Tibial nerve (tissue), 4 donors: ENCODE measurements at regions not wholly inside any gene's neighbourhood (a gene's known extent, or its start where the extent isn't known, plus 50 kb on each side); places are given as distances from the start of the nearest gene placed in this dataset.

Experiments used
- DNase-seq, 2 donors: peaks; one replicate each; pipeline ENCODE4 v3.0.0-alpha.2; 2019; ENCODE audit warnings: low spot score in 2 of 2
- H3K27ac ChIP-seq, 4 donors: fragments of 200-600 bp; sonication (generic) in 3 of 4; one replicate each; pipeline ENCODE4 v1.5.1; 2017 to 2019; ENCODE audit warnings: mild to moderate bottlenecking in 1 of 4
- H3K27me3 ChIP-seq, 2 donors: fragments of 200-600 bp; sonication (generic) in 1 of 2; one replicate each; pipeline versions ENCODE4 v1.5.1 to v1.6.0; 2017 to 2019
- H3K36me3 ChIP-seq, 3 donors: fragments of 200-600 bp; sonication (generic); one replicate each; pipeline ENCODE4 v1.5.1; 2018 to 2019
- H3K4me1 ChIP-seq, 4 donors: fragments of 200-600 bp; sonication (generic) in 3 of 4; one replicate each; pipeline ENCODE4 v1.5.1; 2017 to 2019
- H3K4me3 ChIP-seq, 4 donors: fragments of 200-600 bp; sonication (generic) in 3 of 4; one replicate each; pipeline ENCODE4 v1.5.1; 2017 to 2019; ENCODE audit warnings: mild to moderate bottlenecking in 1 of 4, moderate library complexity in 1 of 4
- H3K9me3 ChIP-seq, 4 donors: fragments of 200-600 bp; sonication (generic) in 3 of 4; one replicate each; pipeline ENCODE4 v1.5.1; 2017 to 2019
- CTCF ChIP-seq, 5 experiments: fragments of 200-600 bp in 3 of 5; fragments of 450-650 bp in 2 of 5; sonication (generic) in 3 of 5; IDR thresholded peaks; one replicate each; pipeline ENCODE4 v1.5.1; 2016 to 2019; ENCODE audit warnings: antibody characterized with exemption in 5 of 5, mild to moderate bottlenecking in 3 of 5, moderate library complexity in 2 of 5
- EP300 ChIP-seq, 2 donors: sonication (generic); formaldehyde crosslinking; IDR thresholded peaks; one replicate each; pipeline ENCODE4 v1.6.1; 2017; ENCODE audit warnings: antibody characterized with exemption in 2 of 2, mild to moderate bottlenecking in 1 of 2
- POLR2A ChIP-seq, 2 donors: fragments of 450-650 bp; IDR thresholded peaks; one replicate each; pipeline ENCODE4 v1.6.1; 2017; ENCODE audit warnings: antibody characterized with exemption in 2 of 2, mild to moderate bottlenecking in 2 of 2, moderate library complexity in 2 of 2
- WGBS, 2 donors: methylation state at CpG; one replicate each; pipeline ENCODE4 v1.1.5; 2018; 5-methylcytosine and 5-hydroxymethylcytosine counted together

GRCh38 chr1:82800721-82801120, 1000.0 kb downstream of the ADGRL2 start:
- 57 to 58% methylated on average over 2 of the region's 2 CpGs for WGBS, 2 donors

GRCh38 chr1:82799261-82799660, 998.5 kb downstream of the ADGRL2 start:
- no peaks in the 10 kb centered on the region for H3K9me3 ChIP-seq
- H3K27ac ChIP-seq: no peak overlapping the region
- WGBS, 2 donors: 87 to 95% methylated on average over 1 of the region's 1 CpG
- no peaks in the 10 kb centered on the region for H3K36me3 ChIP-seq
- no peaks in the 10 kb centered on the region for H3K27me3 ChIP-seq
- no peak for TF ChIP-seq POLR2A (IDR thresholded peaks at IDR 0.05)
- no peak for TF ChIP-seq CTCF (IDR thresholded peaks at IDR 0.05)
- TF ChIP-seq EP300 (IDR thresholded peaks at IDR 0.05): no peak
- H3K4me1 ChIP-seq: no peaks in the 10 kb centered on the region
- H3K4me3 ChIP-seq: no peak overlapping the region
- DNase-seq: no peak

More at GRCh38 chr1:82800721-82801120, 1000.0 kb downstream of the ADGRL2 start:
- Histone ChIP-seq H3K27me3 (no peaks in the 10 kb centered on the region), H3K9me3 (no peaks in the 10 kb centered on the region), H3K36me3 (no peaks in the 10 kb centered on the region), H3K4me3 (no peak overlapping the region), H3K27ac (no peak overlapping the region), H3K4me1 (no peaks in the 10 kb centered on the region)
- no peak for DNase-seq
- no peak for TF ChIP-seq POLR2A (IDR thresholded peaks at IDR 0.05)
- TF ChIP-seq CTCF (IDR thresholded peaks at IDR 0.05): no peak
- TF ChIP-seq EP300 (IDR thresholded peaks at IDR 0.05): no peak

GRCh38 chr1:82795508-82796149, 994.9 kb downstream of the ADGRL2 start:
- DNase-seq: no peak
- Histone ChIP-seq H3K36me3 (no peaks in the 10 kb centered on the region), H3K27ac (no peak overlapping the region), H3K9me3 (peaks cover 0 to 4% (median 0%) of the 10 kb centered on the region in 4 donors), H3K4me3 (no peak overlapping the region), H3K27me3 (no peaks in the 10 kb centered on the region), H3K4me1 (no peaks in the 10 kb centered on the region)
- no peak for TF ChIP-seq CTCF (IDR thresholded peaks at IDR 0.05)
- no peak for TF ChIP-seq POLR2A (IDR thresholded peaks at IDR 0.05)
- no peak for TF ChIP-seq EP300 (IDR thresholded peaks at IDR 0.05)
- 85 to 91% methylated on average over 3 of the region's 3 CpGs for WGBS, 2 donors

GRCh38 chr1:82792151-82792550, 991.4 kb downstream of the ADGRL2 start:
- H3K36me3 ChIP-seq: no peaks in the 10 kb centered on the region
- no peak overlapping the region for H3K4me3 ChIP-seq
- H3K4me1 ChIP-seq: no peaks in the 10 kb centered on the region
- no peak overlapping the region for H3K27ac ChIP-seq
- no peak for TF ChIP-seq EP300 (IDR thresholded peaks at IDR 0.05)
- no peak for TF ChIP-seq CTCF (IDR thresholded peaks at IDR 0.05)
- no peak for TF ChIP-seq POLR2A (IDR thresholded peaks at IDR 0.05)
- H3K9me3 ChIP-seq: peaks cover 0 to 8% (median 0%) of the 10 kb centered on the region in 4 donors
- 54 to 60% methylated on average over 4 of the region's 4 CpGs for WGBS, 2 donors
- H3K27me3 ChIP-seq: no peaks in the 10 kb centered on the region
- DNase-seq: no peak

GRCh38 chr1:82790556-82790955, 989.8 kb downstream of the ADGRL2 start:
- no peaks in the 10 kb centered on the region for H3K36me3 ChIP-seq

More at GRCh38 chr1:82790556-82790955, 989.8 kb downstream of the ADGRL2 start:
- Histone ChIP-seq H3K27me3 (no peaks in the 10 kb centered on the region), H3K27ac (no peak overlapping the region), H3K4me1 (no peaks in the 10 kb centered on the region), H3K4me3 (no peak overlapping the region), H3K9me3 (peaks cover 0 to 8% (median 0%) of the 10 kb centered on the region in 4 donors)
- no peak for TF ChIP-seq POLR2A (IDR thresholded peaks at IDR 0.05)
- TF ChIP-seq EP300 (IDR thresholded peaks at IDR 0.05): no peak
- no peak for TF ChIP-seq CTCF (IDR thresholded peaks at IDR 0.05)
- no peak for DNase-seq
- WGBS, 2 donors: 74 to 84% methylated on average over 1 of the region's 1 CpG
